ENCODE measurements at regions not wholly inside any gene's neighbourhood (a gene's known extent, or its start where the extent isn't known, plus 50 kb on each side); places are given as distances from the start of the nearest gene placed in this dataset.

GRCh38 chr15:35851491-35851890, 305.5 kb upstream of the DPH6 start:
- in situ Hi-C loops (cut with HindIII; ENCODE audit: extremely low pct_ligation_motif_present, low pct_unique_long_range_greater_than_20kb) (no loop called here), intact Hi-C loops (cut with micrococcal nuclease; ENCODE audit: unreplicated experiment) (no loop called here)
- ChIA-PET POLR2A (no interaction called here), CTCF (ENCODE audit: low intra/inter-chr PET ratio, low total read pairs) (no interaction called here)
- Histone ChIP-seq H3K4me1 (ENCODE audit: insufficient read depth, low read length) (no peaks in the 10 kb centered on the region), H2AFZ (ENCODE audit: low read length) (no peak overlapping the region), H3K4me2 (ENCODE audit: low read depth, low read length) (no peak overlapping the region), H3K9me3 (ENCODE audit: low read length) (no peaks in the 10 kb centered on the region), H3K79me2 (ENCODE audit: insufficient read depth, low read length) (no peaks in the 10 kb centered on the region), H3K27me3 (ENCODE audit: control insufficient read depth in 1 of 2, insufficient read depth in 2 of 2, low read length in 2 of 2) (no peaks in the 10 kb centered on the region), H3K27ac (ENCODE audit: extremely low read length, insufficient read depth, low read length) (no peak overlapping the region), H3K9ac (ENCODE audit: insufficient read depth, low read depth, low read length) (no peak overlapping the region), H3K4me3 (replicated peaks in 1 of 3; ENCODE audit: insufficient read depth in 1 of 3, low read depth in 2 of 3, low read length in 3 of 3) (no peak overlapping the region), H3K36me3 (replicated peaks in 1 of 2; ENCODE audit: control insufficient read depth in 1 of 2, insufficient read depth in 2 of 2, low read length in 2 of 2) (no peaks in the 10 kb centered on the region), H4K20me1 (ENCODE audit: insufficient read depth, low read length) (no peaks in the 10 kb centered on the region)
- BruUV-seq (replicated peaks): no TSS peak
- DNase-seq (ENCODE audit: low spot score) (no peak), ATAC-seq (no peak), FAIRE-seq (no peak)
- 8% methylated on average over 1 of the region's 1 CpG for WGBS (ENCODE audit: low lambda C conversion rate)
- TF ChIP-seq STAG1 (CRISPR knock-in tag; IDR thresholded peaks at IDR 0.05) (no peak), KDM2A (CRISPR knock-in tag; IDR thresholded peaks at IDR 0.05; ENCODE audit: borderline replicate concordance, low read depth) (no peak), FOXO4 (CRISPR knock-in tag; conservative IDR thresholded peaks at IDR 0.05) (no peak), FOSL2 (CRISPR knock-in tag; IDR thresholded peaks at IDR 0.05) (no peak), MED13 (CRISPR knock-in tag; IDR thresholded peaks at IDR 0.05) (no peak), ZNF329 (CRISPR knock-in tag; IDR thresholded peaks at IDR 0.05; ENCODE audit: low read depth) (no peak), CBFB (CRISPR knock-in tag; IDR thresholded peaks at IDR 0.05) (no peak), HDAC2 (CRISPR knock-in tag; IDR thresholded peaks at IDR 0.05) (no peak), MTA3 (CRISPR knock-in tag; IDR thresholded peaks at IDR 0.05) (no peak), WIZ (CRISPR knock-in tag; IDR thresholded peaks at IDR 0.05) (no peak), CREB1 (IDR thresholded peaks at IDR 0.05) (no peak), CREB1 (CRISPR knock-in tag; IDR thresholded peaks at IDR 0.05) (no peak), ZNF468 (CRISPR knock-in tag; IDR thresholded peaks at IDR 0.05) (no peak), SP4 (CRISPR knock-in tag; IDR thresholded peaks at IDR 0.05) (no peak), ZNF781 (CRISPR knock-in tag; IDR thresholded peaks at IDR 0.05; ENCODE audit: borderline replicate concordance, not compliant biosample characterization) (no peak), CENPBD1 (CRISPR knock-in tag; IDR thresholded peaks at IDR 0.05; ENCODE audit: borderline replicate concordance, low read depth) (no peak), ZGPAT (CRISPR knock-in tag; IDR thresholded peaks at IDR 0.05) (no peak), PBX2 (CRISPR knock-in tag; IDR thresholded peaks at IDR 0.05) (no peak), MLXIP (CRISPR knock-in tag; IDR thresholded peaks at IDR 0.05; ENCODE audit: borderline replicate concordance) (no peak), AKAP8 (CRISPR knock-in tag; IDR thresholded peaks at IDR 0.05) (no peak)

All from HepG2 (cell line).